GM18868 (cell line): ENCODE measurements at regions not wholly inside any gene's neighbourhood (a gene's known extent, or its start where the extent isn't known, plus 50 kb on each side); places are given as distances from the start of the nearest gene placed in this dataset.

Experiments
- ATAC-seq: cut with Tn5 transposase; IDR thresholded peaks from one replicate; pipeline ENCODE4 v1.9.1; 2021; ENCODE audit warnings: mild to moderate bottlenecking, moderate library complexity; ENCODE audit not compliant: unreplicated experiment

- no peak for ATAC-seq
Observed at GRCh38 chrX:131764216-131764615, 220.3 kb downstream of the OR13H1 start.

GRCh38 chrX:131778269-131779218 is 234.7 kb downstream of the OR13H1 start:
- ATAC-seq = no peak

GRCh38 chrX:131779306-131779705 is 235.4 kb downstream of the OR13H1 start:
- ATAC-seq = no peak

- no peak for ATAC-seq
Observed at GRCh38 chrX:131779741-131780140, 235.9 kb downstream of the OR13H1 start.

- ATAC-seq = no peak
Observed at GRCh38 chrX:131782646-131783045, 238.8 kb downstream of the OR13H1 start.

- no peak for ATAC-seq
Observed at GRCh38 chrX:131783555-131784308, 239.4 kb upstream of the STK26 start.

GRCh38 chrX:131789664-131790063 is 233.4 kb upstream of the STK26 start:
- peak; percentile 97 for ATAC-seq

- ATAC-seq = no peak
Observed at GRCh38 chrX:131791608-131792355, 231.3 kb upstream of the STK26 start.

- no peak for ATAC-seq
Observed at GRCh38 chrX:131792356-131792749, 230.7 kb upstream of the STK26 start.

GRCh38 chrX:131792789-131793462 is 230.2 kb upstream of the STK26 start:
- no peak for ATAC-seq

GRCh38 chrX:131795442-131796229 is 227.5 kb upstream of the STK26 start:
- ATAC-seq = no peak

GRCh38 chrX:131801066-131801465 is 222.0 kb upstream of the STK26 start:
- ATAC-seq = no peak

GRCh38 chrX:131801911-131802310 is 221.2 kb upstream of the STK26 start:
- no peak for ATAC-seq

GRCh38 chrX:131802836-131803626 is 220.1 kb upstream of the STK26 start:
- no peak for ATAC-seq

GRCh38 chrX:131812847-131813825 is 210.0 kb upstream of the STK26 start:
- ATAC-seq = peak; percentile 90

- ATAC-seq = peak; percentile 40
Observed at GRCh38 chrX:131816551-131817136, 206.5 kb upstream of the STK26 start.

GRCh38 chrX:131818297-131818936 is 204.7 kb upstream of the STK26 start:
- ATAC-seq = no peak
